HG02852 (cell line): ENCODE measurements at regions not wholly inside any gene's neighbourhood (a gene's known extent, or its start where the extent isn't known, plus 50 kb on each side); places are given as distances from the start of the nearest gene placed in this dataset.

Source experiments
- ATAC-seq: cut with Tn5 transposase; IDR thresholded peaks from one replicate; pipeline ENCODE4 v1.9.1; 2021; ENCODE audit warnings: mild to moderate bottlenecking, moderate library complexity; ENCODE audit not compliant: unreplicated experiment

DNA sequence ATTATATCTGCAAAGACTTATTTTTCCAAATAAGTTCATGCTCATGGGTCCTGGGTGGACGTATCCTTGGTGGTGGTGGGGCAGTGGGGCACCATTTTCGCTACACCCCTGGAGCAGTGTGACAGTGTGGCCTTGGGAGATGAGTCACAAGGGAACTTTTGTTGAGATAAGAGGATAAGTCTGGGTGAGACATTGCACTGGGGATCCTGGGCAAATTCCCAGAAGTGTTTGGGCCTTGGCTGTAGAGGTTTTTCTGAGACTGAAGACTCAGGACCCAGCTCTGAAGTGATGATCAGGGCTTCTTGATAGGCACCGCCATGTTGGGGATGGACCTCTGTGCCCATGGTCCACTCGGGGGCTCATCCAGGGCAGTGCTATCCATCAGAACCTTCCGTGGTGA, 149.4 kb downstream of the MACROH2A1 start:
- ATAC-seq, result no peak

DNA sequence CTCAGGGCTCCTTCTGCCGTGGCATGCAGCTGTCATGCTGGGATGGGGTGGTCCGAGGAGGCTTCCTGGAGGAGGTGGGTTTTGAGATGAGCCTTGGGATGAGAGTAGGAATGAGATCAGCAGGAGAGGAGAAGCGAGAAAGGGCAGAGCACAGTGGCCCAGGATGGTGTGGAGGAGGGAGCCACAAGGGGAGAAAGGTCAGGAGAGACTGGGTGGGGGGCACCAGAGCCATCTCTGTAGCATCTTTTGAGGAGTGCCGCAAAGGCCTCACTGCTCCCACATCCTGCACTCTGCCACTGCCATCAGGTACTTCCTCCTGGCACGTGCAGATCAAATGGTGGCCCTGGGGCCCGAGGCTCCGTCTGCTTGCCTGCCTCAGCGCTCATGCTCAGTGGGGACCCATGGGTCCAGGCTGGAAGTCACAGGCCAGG, 150.2 kb downstream of the MACROH2A1 start:
- no peak for ATAC-seq

DNA sequence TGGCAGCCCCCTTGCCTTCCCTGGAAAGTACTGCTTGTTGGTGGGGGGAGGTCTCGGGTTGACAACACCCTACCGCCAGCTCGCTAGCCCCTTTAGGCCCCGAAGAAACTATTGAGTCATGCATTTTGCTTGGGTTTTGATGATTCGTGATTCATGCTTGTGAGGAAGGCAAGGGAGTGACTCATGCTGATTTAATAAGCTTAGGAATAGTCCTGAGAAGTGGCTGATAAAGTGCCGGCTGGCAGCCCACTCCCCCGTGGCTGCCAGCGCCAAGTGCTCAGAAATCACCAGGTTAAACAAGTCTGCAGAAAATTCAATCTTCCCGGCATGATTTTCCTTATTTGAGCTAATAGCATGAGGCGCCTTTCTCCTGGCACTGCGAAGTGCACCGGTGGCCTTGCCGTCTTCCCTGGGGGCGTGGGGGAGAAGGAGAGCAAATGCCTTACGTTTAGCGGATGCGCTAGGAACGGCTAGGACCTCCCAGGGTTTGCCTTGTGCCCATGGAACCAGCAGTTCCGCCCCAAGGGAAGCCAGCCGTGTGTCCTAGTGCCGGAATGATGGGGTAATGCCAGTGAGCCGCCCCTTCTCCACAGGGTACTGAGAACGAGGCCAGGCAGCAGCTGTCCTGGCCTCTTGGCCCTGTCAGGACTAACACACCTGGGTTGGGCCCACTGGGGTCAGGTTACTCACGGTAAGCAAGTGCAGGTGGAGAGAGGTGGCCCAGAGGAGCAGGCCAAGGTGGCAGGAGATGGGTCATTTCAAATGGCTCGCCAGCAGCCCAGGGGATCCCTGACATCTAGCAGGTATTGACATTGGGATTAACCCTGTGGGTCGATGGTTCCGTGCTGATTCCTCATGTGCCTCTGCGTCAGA, 151.9 kb downstream of the MACROH2A1 start:
- ATAC-seq, result no peak

DNA sequence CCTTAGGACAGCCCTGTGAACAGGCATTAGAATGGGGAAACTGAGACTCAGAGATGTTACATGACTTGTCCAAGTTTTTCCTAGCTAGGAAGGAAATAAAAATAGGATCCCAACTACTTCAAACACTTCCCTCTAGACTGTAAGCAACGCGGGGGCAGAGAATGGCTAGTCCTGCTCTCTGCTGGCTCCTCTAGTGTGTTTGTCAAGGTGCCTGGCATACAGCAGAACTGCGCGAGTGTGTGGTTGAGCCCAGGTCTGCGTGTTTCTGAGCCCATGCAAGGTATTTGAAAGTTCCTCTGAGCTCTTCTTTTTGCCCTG, 152.5 kb downstream of the MACROH2A1 start:
- ATAC-seq, result no peak

DNA sequence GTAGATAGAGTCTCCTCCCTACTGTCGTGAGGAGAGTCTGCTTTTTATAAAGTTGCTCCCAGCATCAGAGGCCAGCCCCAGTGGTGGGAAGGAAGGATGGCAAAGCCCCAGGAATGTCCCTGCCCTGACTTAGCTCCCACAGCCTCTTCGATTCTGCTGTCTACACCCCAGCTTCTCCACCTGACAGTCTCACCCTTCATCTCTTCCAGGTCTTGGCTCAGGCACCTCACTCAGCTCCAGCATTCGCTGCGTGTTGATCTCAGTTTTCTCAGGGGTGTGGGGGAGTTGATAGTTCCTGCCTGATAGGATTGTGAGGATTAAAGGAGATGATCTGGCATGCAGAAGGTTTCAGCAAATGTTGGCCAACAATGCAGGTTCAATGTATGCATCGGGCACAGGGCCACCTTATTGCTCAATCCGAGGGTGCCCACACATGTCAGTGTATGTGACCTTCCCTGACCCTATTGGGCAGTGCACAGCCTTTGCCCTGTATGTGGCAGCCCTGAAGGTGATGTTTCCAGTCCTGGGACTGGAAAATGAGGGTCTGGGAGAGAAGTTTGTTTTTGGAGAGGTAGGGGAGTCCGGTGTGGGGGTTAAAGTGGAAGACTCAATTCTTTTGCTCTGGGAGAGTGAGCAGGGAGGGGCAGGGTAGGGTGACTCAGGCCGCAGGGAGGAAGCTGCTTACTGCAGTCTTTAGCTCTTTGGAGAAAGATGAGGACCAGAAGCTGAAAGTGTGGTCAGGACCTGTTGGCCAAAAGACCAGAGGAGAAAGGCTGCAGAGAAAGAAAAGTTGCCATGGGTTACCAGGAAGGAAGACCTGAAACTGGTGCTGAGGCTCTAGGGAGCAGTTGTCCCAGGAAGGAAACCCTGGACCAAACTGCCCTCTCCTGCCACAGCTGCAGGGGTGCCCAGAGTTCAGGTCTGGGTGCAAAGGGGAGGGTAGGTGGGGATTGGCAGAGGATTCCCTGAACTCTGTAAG, 153.2 kb downstream of the MACROH2A1 start:
- ATAC-seq, result no peak

DNA sequence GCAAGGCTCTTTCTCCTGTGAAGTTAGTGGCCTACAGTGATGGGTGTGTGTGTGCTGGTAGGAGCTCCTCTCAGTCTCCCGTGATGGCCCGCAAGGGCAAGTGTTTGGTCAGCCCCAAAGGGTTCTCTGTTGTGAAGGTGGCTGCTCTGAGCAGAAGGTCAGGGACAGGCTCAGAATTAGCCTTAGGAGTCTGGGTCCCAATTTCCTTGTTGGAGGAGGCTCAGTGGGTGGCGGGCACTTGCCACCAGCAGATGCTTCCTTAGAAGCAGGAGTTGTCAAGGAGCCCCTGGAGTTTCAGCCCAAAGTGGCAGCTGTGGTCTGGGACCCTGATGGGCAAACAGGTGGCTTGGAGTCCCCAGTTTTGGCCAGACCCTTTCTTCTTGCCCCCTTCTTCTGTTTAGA, 154.4 kb downstream of the MACROH2A1 start:
- ATAC-seq, result no peak

DNA sequence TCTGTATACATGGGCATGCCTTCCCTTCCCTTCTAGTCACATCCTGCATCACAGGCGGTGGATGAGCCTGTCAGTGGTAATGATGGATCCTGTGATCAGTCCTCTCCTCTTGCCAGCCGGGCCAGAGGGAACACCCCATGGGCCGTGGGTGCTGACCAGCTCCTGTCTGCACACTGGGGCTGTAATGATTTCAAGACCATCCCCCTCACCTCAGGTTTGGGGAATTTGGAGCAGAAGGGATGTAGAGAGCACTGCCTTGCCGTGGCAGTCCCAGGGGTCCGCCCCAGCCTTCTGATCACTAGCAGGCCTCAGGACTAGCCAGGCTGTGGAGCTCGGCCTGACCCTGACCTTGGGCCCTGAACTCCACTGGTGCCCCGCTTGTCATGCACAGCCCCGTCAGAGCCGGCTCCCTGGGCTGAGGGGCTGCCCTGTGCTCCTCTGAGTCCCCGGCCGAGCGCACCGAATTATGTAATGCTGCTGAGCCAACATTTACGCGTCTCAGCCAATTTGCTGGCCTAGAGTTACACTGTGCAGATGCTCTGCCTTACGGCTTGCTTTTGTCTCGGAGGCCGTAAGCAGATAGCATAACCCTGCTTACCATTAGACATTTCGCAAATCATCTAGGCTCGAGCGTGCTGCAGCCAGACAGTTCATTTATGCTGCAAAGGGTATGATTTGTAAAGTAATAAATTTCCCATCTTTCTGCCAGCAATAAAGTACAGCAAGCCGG, 155.3 kb downstream of the MACROH2A1 start:
- ATAC-seq, result no peak

DNA sequence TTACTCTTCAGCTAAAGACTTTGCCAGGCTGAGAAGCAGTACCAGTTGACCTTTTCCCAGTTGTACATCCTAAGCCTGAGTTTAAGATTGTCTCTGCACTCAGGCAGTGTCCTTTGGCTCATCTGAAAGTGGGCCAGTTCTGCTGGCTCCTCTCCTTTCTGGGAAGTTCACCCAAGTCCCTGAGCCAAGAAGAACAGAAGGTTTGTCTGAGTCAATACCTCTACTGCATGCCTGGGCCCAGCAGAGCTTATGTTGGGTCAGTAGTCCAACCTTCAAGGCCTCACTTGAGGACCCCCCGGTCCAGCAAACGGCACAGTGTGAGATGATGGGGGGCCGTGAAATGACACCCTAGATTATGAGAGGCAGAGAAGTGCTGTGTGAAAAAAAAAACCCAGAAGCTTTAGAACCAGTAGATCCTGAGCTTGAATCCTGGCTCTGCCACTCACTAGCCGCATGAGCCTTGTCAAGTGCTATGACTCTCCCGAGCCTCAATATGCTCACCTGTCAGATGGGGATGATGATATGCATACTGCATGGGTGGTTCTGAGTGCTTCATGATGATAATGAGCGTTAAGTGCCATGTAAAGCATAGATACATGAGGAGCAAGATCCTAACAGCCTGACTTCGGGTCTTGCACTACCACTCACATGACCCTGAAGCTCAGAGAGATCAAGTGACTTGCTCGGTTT, 156.0 kb downstream of the MACROH2A1 start:
- no peak for ATAC-seq

DNA sequence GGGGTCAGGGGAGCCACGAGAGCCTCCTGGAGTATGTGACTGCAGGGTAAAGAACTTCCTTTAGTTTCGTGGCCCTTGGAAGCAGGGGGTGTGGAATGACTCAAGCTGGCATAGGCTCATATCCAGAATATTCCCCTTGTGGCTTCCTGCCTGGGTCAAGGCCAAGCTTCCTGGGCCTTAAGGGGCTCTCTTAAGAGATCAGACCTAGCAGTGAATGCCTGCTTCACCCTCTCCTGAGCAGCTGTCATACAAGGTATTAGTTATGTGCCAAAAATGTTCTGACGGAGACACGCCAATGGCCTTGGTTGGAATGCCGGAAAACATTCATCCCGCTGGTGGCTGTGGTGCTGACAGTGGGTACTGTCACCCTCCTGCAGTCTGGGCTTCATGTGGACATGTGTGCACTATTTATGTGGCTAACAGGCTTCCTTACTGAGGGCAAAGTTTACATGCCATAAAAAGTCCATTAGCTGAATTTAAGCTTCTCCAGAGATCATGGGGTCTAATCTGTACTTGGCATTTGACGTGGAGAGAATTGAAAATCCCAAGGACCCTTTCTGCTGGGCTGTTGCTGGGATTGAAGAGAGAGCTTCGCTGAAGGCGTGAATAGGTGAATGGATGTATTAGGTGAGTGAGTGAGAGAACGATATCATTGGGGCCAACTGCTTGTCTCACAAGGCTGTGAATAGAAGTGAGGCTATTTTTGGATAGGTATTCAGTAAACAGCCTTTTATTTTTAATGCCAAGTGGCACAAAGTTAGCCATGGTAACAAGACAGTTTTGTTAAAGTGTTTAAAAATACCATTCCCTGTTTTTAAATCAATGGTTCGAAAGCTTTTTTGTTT, 156.8 kb downstream of the MACROH2A1 start:
- ATAC-seq, result no peak

DNA sequence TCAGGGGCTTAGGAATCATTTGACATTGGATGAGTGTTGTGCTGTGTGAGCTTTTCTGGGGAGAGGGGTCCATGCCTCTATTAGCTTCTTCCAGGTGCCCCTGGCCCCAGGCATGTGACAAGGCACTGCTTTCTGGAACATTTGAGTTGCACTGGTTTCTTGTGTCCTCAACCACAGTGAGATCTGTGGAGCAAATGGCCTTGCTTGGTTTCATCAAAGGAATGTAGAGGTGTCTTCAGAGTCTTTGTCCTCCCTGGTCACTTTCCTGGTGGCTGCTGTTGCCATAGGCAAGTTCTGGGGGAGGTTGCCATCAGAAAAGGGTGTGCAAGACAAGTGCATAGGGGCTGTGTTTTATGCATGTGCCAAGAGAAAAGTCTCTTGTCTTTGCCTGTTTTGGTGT, 157.5 kb downstream of the MACROH2A1 start:
- no peak for ATAC-seq

DNA sequence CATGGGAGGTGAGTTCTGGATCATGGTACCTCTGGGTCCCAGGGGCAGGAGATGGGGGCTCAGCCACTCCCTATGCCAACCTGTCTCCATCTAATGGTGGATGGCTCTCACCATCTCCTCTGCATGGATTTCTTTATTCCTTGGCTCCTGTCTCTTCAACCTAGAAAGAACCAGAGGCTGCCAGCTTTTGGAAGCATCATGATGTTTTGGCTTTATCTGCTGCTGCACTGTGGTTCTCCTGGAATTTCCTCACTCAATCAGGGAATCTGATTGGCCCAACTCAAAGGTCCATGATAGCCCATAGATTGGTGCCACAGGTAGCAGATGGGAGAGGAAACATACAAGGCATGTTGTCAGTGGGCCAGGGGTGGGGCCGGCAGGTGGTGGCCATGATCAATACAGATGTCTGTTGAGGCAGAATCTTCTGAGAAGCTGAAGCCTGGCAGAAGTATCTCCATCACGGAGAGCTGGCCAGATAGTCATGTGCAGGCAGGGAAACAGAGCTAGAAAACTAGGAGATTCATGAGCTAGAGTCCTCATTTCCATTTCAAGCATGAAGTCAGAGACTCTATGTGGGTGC, 158.2 kb downstream of the MACROH2A1 start:
- ATAC-seq, result no peak

DNA sequence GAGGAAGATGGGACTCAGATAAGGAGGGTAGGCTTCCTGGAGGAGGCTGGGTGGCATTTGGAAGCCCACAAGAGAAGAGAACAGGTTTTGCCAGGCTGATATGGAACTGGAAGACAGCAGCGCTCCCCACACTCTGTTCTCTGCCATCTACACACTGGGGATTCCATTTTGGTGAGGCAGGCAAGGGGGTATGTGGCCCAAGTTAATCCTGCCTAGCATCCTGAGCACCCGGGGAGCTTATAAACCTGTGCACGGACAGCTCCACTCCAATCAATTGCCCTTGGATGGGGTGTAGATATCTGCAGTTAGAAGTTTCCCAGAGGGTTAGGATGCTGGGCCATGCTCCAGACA, 158.8 kb downstream of the MACROH2A1 start:
- ATAC-seq, result no peak

DNA sequence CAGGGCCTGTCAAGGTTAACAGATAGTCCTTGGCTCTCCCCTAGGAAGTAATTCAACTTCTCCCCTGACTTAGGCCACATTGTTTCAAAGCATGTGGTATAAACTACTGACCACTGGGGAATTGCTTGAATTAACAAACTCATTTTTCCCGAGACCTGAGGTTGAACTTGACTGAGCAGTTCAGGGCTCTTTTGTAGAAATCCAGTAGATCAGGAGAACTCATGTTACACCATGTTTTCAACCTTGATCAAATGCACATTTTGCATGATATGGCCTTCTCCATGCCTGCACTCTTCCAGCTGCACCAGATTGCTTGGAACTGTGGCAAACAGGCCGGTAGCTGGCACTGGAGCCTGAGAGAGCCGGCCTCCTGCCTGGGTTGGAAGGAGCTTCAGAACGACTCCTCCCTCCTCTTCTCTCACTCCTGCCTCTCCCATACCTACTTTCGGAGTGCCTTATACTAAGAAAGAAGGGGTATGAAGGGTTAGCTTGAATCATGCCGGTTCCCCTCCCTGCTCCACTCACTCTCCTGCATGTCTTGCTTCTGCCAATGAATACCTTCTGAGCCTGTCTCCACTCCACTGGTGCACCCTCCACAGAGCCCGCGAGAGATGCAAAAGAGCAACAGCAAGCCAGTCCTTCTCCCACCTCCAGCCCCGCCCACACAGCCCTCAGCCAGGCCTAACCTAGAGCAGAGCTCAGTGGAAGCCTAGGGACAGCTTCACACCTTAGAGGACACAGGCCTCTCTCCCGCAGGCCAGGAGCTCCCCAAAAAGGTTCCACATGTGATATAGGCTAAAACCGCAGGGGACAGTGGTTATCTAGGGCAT, 159.4 kb downstream of the MACROH2A1 start:
- ATAC-seq, result no peak

DNA sequence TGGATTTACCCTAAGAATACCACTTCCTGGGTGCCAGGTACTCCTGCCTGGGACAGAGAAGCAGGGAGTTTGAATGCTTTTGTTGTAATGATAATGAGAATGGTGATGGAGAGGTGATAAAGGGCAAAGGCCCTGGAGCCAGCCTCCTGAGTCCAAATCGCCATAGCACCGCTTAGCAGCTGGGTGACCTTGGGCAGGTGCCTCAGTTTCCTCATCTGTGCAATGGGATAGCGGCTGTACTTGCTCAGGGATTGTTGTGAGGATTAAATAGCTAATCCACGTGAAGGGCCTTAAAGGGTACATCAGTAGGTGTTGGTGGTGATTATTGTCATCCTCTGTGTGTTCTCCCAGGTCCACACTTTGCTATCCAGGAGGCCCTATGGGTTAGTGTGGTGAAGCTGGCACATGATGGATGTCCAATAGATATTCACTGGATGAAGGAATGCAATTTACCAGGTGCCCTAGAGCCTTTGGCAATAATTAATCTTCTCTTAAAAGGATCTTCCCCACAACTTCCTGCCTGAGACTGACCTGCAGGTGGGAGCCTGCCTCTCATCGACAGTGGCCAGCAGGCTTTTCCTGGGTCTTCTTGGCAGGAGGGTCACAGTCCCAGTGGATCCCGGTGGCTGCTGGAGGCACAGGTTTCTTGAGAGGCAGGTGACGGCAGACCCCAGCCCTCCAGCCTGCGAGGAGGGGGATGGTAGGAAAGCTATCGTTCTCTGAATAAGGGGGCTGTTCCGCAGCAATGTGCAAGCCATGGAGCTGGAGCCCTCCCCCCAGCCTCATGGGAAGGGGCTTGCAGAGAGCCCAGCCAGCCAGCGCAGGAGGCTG, 160.2 kb downstream of the MACROH2A1 start:
- no peak for ATAC-seq

DNA sequence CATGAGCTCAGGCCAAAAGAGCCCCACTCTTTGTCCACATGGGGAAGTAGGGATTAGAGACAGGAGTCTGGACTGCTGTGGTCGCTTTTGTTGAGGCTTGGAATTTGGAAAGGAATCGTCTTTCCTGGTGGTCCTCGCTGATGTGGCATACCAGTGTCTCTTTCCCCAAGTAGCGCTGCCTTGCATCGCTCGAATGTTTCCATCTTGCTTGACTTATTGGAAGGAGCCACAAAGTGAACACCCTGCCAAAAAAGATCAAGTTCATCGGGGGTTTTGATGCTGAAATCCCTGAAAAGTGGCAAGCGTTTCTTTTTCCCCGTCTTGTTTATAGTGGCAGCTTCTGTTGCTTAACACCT, 161.3 kb downstream of the MACROH2A1 start:
- ATAC-seq, result no peak

DNA sequence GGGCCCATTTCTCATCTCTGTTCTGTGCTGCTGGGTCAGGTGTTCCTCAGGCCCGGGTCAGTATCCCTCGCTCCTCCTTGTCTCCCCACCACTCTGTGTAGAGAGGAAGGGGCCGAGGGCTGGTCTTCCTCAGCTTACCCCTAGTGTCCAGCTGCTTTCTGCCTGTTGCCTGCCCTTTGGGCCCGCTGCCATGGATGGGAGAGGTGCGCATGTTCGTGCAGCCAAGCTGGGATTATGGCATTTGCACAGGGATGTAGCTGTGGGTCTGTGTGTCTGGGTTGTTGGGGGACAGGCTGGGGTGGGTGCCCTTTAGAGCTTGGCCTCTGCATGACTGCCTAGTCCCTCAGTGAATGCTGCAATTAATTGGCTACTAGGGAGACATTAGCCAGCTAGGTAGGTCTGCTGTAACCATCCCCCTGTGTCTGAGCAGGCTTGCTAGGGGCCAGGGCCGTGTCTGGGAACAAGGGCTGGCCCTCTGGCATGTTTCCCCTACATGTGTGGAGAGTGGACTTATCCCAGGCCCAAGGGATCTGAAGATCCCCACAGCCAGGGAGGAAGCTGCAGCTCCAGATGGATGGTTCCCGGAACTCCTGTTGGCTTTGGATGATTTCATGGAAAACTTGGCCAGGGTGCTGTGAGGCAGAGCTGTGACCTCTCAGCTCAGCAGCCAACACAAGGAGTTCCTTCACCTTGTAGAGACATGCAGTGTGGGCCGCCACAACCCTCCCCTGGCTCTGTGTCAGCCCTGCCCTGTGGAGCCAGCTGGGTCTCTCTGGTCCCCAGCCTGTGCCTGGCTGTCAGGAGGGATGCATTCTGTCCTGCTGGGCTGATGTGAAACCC, 161.9 kb downstream of the MACROH2A1 start:
- no peak for ATAC-seq
